Adrenal gland (tissue), 9 donors: ENCODE measurements at regions not wholly inside any gene's neighbourhood (a gene's known extent, or its start where the extent isn't known, plus 50 kb on each side); places are given as distances from the start of the nearest gene placed in this dataset.

Experiments used
- DNase-seq, 7 donors: peaks; one replicate each; pipeline ENCODE4 v3.0.0-alpha.2; 2019 to 2020
- H3K27ac ChIP-seq, 5 donors: fragments of 200-600 bp; sonication (generic) in 4 of 5; 1 replicate in 3 of 5; 2 replicates in 2 of 5; pipeline versions ENCODE4 v1.5.1 to v1.8.0; 2016 to 2020; ENCODE audit warnings: mild to moderate bottlenecking in 1 of 5
- H3K27me3 ChIP-seq: fragments of 200-600 bp; 2 replicates; pipeline ENCODE4 v1.8.0; 2021
- H3K36me3 ChIP-seq, 2 donors: fragments of 200-600 bp; replicated peaks in 1 of 2; 1 replicate in 1 of 2; 2 replicates in 1 of 2; pipeline versions ENCODE4 v1.5.1 to v1.8.0; 2018 to 2022
- H3K4me1 ChIP-seq, 2 donors: fragments of 200-600 bp; replicated peaks in 1 of 2; 1 replicate in 1 of 2; 2 replicates in 1 of 2; pipeline versions ENCODE4 v1.5.1 to v1.8.0; 2018 to 2021
- H3K4me3 ChIP-seq, 4 donors: fragments of 200-600 bp; sonication (generic) in 3 of 4; one replicate each; pipeline ENCODE4 v1.5.1; 2016 to 2018
- H3K9me3 ChIP-seq, 3 donors: fragments of 200-600 bp; sonication (generic) in 1 of 3; replicated peaks in 1 of 3; 1 replicate in 2 of 3; 2 replicates in 1 of 3; pipeline versions ENCODE4 v1.5.1 to v1.8.0; 2016 to 2021
- CTCF ChIP-seq, 6 experiments: fragments of 450-650 bp in 4 of 6; fragments of 200-600 bp in 2 of 6; sonication (generic) in 1 of 6; IDR thresholded peaks; 1 replicate in 5 of 6; 2 replicates in 1 of 6; pipeline versions ENCODE4 v1.5.1 to v1.8.0; 2016 to 2021; ENCODE audit warnings: antibody characterized with exemption in 6 of 6, mild to moderate bottlenecking in 2 of 6, moderate library complexity in 1 of 6
- POLR2A ChIP-seq, 2 donors: fragments of 450-650 bp; IDR thresholded peaks; one replicate each; pipeline ENCODE4 v1.6.1; 2017; ENCODE audit warnings: antibody characterized with exemption in 2 of 2, mild to moderate bottlenecking in 2 of 2, moderate library complexity in 1 of 2
- WGBS, 4 donors: extraction: QIAGEN DNeasy Blood & Tissue Kit in 2 of 4; methylation state at CpG; one replicate each; pipeline versions ENCODE4 v1.1.5 to v1.1.7; 2013 to 2017; 5-methylcytosine and 5-hydroxymethylcytosine counted together
- intact Hi-C, 2 donors: fragments of 100-400 bp; cut with DNase I; formaldehyde crosslinking; loops; one replicate each; pipeline versions ENCODE4 v1.14.1 to v1.15.0; 2022 to 2023
- donor health status: healthy with polysubstance abuse.
- donor health status: Bipolar disorder and iron deficiency.
- donor health status: DM: yes; HTN: yes; CAD: no.
- donor health status: DM: no; HTN: no; CAD: no.
- donor health status: DM: no; HTN: no; CAD: no.

GRCh38 chr5:97937846-97938245 lies 754.8 kb upstream of the RIOK2 start:
- no peaks in the 10 kb centered on the region for H3K9me3 ChIP-seq
- no peaks in the 10 kb centered on the region for H3K27me3 ChIP-seq
- intact Hi-C loops = no loop called here
- H3K4me3 ChIP-seq = no peak overlapping the region
- WGBS, 4 donors = 65 to 100% (median 79%) methylated on average over 2 of the region's 2 CpGs
- DNase-seq = no peak
- no peaks in the 10 kb centered on the region for H3K36me3 ChIP-seq
- no peaks in the 10 kb centered on the region for H3K4me1 ChIP-seq
- no peak overlapping the region for H3K27ac ChIP-seq
- TF ChIP-seq CTCF (IDR thresholded peaks at IDR 0.05) = no peak
- no peak for TF ChIP-seq POLR2A (IDR thresholded peaks at IDR 0.05)

- H3K9me3 ChIP-seq = no peaks in the 10 kb centered on the region
- H3K4me3 ChIP-seq = no peak overlapping the region
- no peak for DNase-seq
- H3K4me1 ChIP-seq = no peaks in the 10 kb centered on the region
- no peaks in the 10 kb centered on the region for H3K27me3 ChIP-seq
- H3K27ac ChIP-seq = no peak overlapping the region
- TF ChIP-seq POLR2A (IDR thresholded peaks at IDR 0.05) = no peak
- no peak for TF ChIP-seq CTCF (IDR thresholded peaks at IDR 0.05)
- H3K36me3 ChIP-seq = no peaks in the 10 kb centered on the region
- intact Hi-C loops = no loop called here
Measured at GRCh38 chr5:97943036-97943435, 760.0 kb upstream of the RIOK2 start.

GRCh38 chr5:97951139-97951538 lies 768.1 kb upstream of the RIOK2 start:
- no peak for DNase-seq
- intact Hi-C loops = no loop called here
- Histone ChIP-seq H3K4me3 (no peak overlapping the region), H3K9me3 (no peaks in the 10 kb centered on the region), H3K36me3 (no peaks in the 10 kb centered on the region), H3K27ac (no peak overlapping the region), H3K27me3 (no peaks in the 10 kb centered on the region), H3K4me1 (no peaks in the 10 kb centered on the region)
- TF ChIP-seq CTCF (IDR thresholded peaks at IDR 0.05) (no peak), POLR2A (IDR thresholded peaks at IDR 0.05) (no peak)
- whole genome bisulfite sequencing, 4 donors = 64 to 79% (median 76%) methylated on average over 2 of the region's 2 CpGs

GRCh38 chr5:97955450-97955849 lies 772.4 kb upstream of the RIOK2 start:
- H3K4me3 ChIP-seq = no peak overlapping the region
- no peaks in the 10 kb centered on the region for H3K36me3 ChIP-seq
- H3K27me3 ChIP-seq = no peaks in the 10 kb centered on the region
- no peak overlapping the region for H3K27ac ChIP-seq
- DNase-seq = no peak
- 67 to 91% (median 79%) methylated on average over 1 of the region's 1 CpG for WGBS, 4 donors
- no peaks in the 10 kb centered on the region for H3K4me1 ChIP-seq
- H3K9me3 ChIP-seq = no peaks in the 10 kb centered on the region
- intact Hi-C loops = no loop called here
- TF ChIP-seq POLR2A (IDR thresholded peaks at IDR 0.05) (no peak), CTCF (IDR thresholded peaks at IDR 0.05) (no peak)
